Nephron (organoid): ENCODE measurements at regions not wholly inside any gene's neighbourhood (a gene's known extent, or its start where the extent isn't known, plus 50 kb on each side); places are given as distances from the start of the nearest gene placed in this dataset.

Source experiments
- H3K27ac Mint-ChIP-seq, 3 experiments: 2 replicates each; pipeline ENCODE4 v1.8.0; 2020; ENCODE audit warnings: mixed read lengths in 3 of 3, mild to moderate bottlenecking in 2 of 3, moderate library complexity in 1 of 3
- H3K27me3 Mint-ChIP-seq: 2 replicates; pipeline ENCODE4 v1.8.0; 2021; ENCODE audit warnings: low read depth, mild to moderate bottlenecking, moderate library complexity, mixed read lengths
- H3K36me3 Mint-ChIP-seq: 2 replicates; pipeline ENCODE4 v1.8.0; 2020; ENCODE audit warnings: low read depth, mixed read lengths
- H3K4me1 Mint-ChIP-seq: 2 replicates; pipeline ENCODE4 v1.8.0; 2020; ENCODE audit warnings: mixed read lengths
- H3K4me3 Mint-ChIP-seq, 3 experiments: 2 replicates each; pipeline ENCODE4 v1.8.0; 2020; ENCODE audit warnings: mild to moderate bottlenecking in 3 of 3, mixed read lengths in 3 of 3, moderate library complexity in 2 of 3
- H3K9me3 Mint-ChIP-seq: 2 replicates; pipeline ENCODE4 v1.8.0; 2020; ENCODE audit warnings: mixed read lengths
- CTCF ChIP-seq, 3 experiments: fragments of 200-600 bp; sonication (generic); IDR thresholded peaks; one replicate each; pipeline ENCODE4 v1.5.0; 2021; ENCODE audit warnings: antibody characterized with exemption in 3 of 3; ENCODE audit not compliant: unreplicated experiment in 3 of 3

GRCh38 chr13:64849196-64849595, 2380.9 kb downstream of the PCDH9 start:
- H3K4me3 Mint-ChIP-seq: no peak overlapping the region
- TF ChIP-seq CTCF (IDR thresholded peaks at IDR 0.05; ENCODE audit: unreplicated experiment in 3 of 3): no peak
- no peaks in the 10 kb centered on the region for H3K27me3 Mint-ChIP-seq
- H3K36me3 Mint-ChIP-seq: no peaks in the 10 kb centered on the region
- no peak overlapping the region for H3K27ac Mint-ChIP-seq
- H3K9me3 Mint-ChIP-seq: no peaks in the 10 kb centered on the region
- H3K4me1 Mint-ChIP-seq: no peaks in the 10 kb centered on the region

- TF ChIP-seq CTCF (IDR thresholded peaks at IDR 0.05; ENCODE audit: unreplicated experiment in 3 of 3): no peak
- Mint-ChIP-seq H3K4me1 (no peaks in the 10 kb centered on the region), H3K9me3 (no peaks in the 10 kb centered on the region), H3K4me3 (no peak overlapping the region), H3K27ac (no peak overlapping the region), H3K27me3 (no peaks in the 10 kb centered on the region), H3K36me3 (no peaks in the 10 kb centered on the region)
Observed at GRCh38 chr13:64847767-64848166, 2382.4 kb downstream of the PCDH9 start.

GRCh38 chr13:64845110-64845509, 2385.0 kb downstream of the PCDH9 start:
- Mint-ChIP-seq H3K27ac (no peak overlapping the region), H3K4me3 (no peak overlapping the region), H3K4me1 (no peaks in the 10 kb centered on the region), H3K9me3 (no peaks in the 10 kb centered on the region), H3K27me3 (no peaks in the 10 kb centered on the region), H3K36me3 (no peaks in the 10 kb centered on the region)
- TF ChIP-seq CTCF (IDR thresholded peaks at IDR 0.05; ENCODE audit: unreplicated experiment in 3 of 3): no peak

GRCh38 chr13:64819081-64819480, 2411.1 kb downstream of the PCDH9 start:
- Mint-ChIP-seq H3K4me3 (no peak overlapping the region), H3K36me3 (no peaks in the 10 kb centered on the region), H3K27ac (no peak overlapping the region), H3K27me3 (no peaks in the 10 kb centered on the region), H3K4me1 (no peaks in the 10 kb centered on the region), H3K9me3 (no peaks in the 10 kb centered on the region)
- TF ChIP-seq CTCF (IDR thresholded peaks at IDR 0.05; ENCODE audit: unreplicated experiment in 3 of 3): no peak

GRCh38 chr13:64817691-64818090, 2412.4 kb downstream of the PCDH9 start:
- H3K27me3 Mint-ChIP-seq: no peaks in the 10 kb centered on the region

More at GRCh38 chr13:64817691-64818090, 2412.4 kb downstream of the PCDH9 start:
- Mint-ChIP-seq H3K9me3 (no peaks in the 10 kb centered on the region), H3K4me3 (no peak overlapping the region), H3K4me1 (no peaks in the 10 kb centered on the region), H3K36me3 (no peaks in the 10 kb centered on the region), H3K27ac (no peak overlapping the region)
- TF ChIP-seq CTCF (IDR thresholded peaks at IDR 0.05; ENCODE audit: unreplicated experiment in 3 of 3): no peak
